ENCODE measurements at regions not wholly inside any gene's neighbourhood (a gene's known extent, or its start where the extent isn't known, plus 50 kb on each side); places are given as distances from the start of the nearest gene placed in this dataset.

DNA sequence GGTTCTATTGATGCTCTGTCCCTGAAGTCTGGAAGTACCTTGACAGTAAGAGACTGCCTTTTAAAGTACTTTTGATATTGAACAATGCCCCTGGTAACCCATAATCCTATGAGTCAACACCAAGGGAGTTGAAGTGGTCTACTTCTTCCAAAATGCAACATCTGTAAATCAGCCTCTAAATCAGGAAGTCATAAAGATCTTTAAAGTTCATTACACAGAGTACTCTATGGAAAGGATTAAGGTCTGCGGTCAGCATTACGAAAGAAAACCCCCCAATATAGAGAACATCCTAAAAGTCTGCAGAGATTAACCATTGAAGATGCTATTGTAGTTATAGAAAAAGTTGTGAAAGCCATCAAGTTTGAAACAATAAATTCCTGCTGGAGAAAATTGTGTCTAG is 52.7 kb upstream of the CMC1 start:
- no peak overlapping the region for H3K4me2 ChIP-seq (ENCODE audit: insufficient read depth, low read length, poor library complexity, severe bottlenecking)
- no CpG with 5 or more reads among the region's 2 CpGs for whole genome bisulfite sequencing, 2 donors (ENCODE audit: extremely low coverage in 2 of 2, insufficient read length in 2 of 2, insufficient replicate concordance in 1 of 2)
- no peaks in the 10 kb centered on the region for H3K36me3 ChIP-seq (replicated peaks in 1 of 2; ENCODE audit: control insufficient read depth in 2 of 2, insufficient read depth in 2 of 2, low read length in 2 of 2)

DNA sequence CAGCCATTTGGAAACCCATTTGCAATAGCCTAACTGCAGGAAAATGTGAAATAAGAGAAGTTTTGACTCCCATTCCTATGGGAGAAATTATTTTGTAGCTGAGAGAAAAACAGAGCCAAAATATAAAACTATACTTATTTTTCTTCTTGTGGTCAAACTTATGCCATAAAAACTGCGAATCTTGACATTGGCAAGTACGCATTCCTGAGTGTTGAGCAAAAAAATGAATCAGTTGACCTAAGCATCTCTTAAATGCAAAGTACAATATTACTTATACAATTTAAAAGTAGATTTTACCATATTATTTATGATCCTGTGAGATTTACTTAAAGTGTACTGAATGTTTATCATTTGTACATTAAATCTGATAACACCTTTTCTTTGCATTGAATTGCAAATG is 50.1 kb upstream of the CMC1 start:
- no peaks in the 10 kb centered on the region for H3K79me1 ChIP-seq (ENCODE audit: low read depth, low read length)
- H4K8ac ChIP-seq (ENCODE audit: low read depth, low read length): no peak overlapping the region
- no peak for DNase-seq (ENCODE audit: low spot score)
- H3K18ac ChIP-seq (ENCODE audit: low read length): no peak overlapping the region
- H2BK120ac ChIP-seq (ENCODE audit: low read depth, low read length): no peak overlapping the region
- H3K4me3 ChIP-seq (ENCODE audit: low read length in 2 of 2): no peak overlapping the region
- no peak overlapping the region for H2AFZ ChIP-seq (ENCODE audit: low read length)
- WGBS, 2 donors (ENCODE audit: extremely low coverage in 2 of 2, insufficient read length in 2 of 2, insufficient replicate concordance in 1 of 2): no CpG with 5 or more reads among the region's 2 CpGs
- H2AK5ac ChIP-seq (ENCODE audit: low read depth, low read length): no peak overlapping the region
- no peaks in the 10 kb centered on the region for H3K36me3 ChIP-seq (replicated peaks in 1 of 2; ENCODE audit: control insufficient read depth in 2 of 2, insufficient read depth in 2 of 2, low read length in 2 of 2)
- no peak overlapping the region for H2BK15ac ChIP-seq (ENCODE audit: low read length)
- no peaks in the 10 kb centered on the region for H3K27me3 ChIP-seq (ENCODE audit: control insufficient read depth in 3 of 3, insufficient read depth in 3 of 3, low read depth in 1 of 3, low read length in 3 of 3)
- H2BK12ac ChIP-seq (ENCODE audit: low read length): no peak overlapping the region
- no peak overlapping the region for H2BK5ac ChIP-seq (ENCODE audit: low read length)
- H3K9me3 ChIP-seq (replicated peaks in 1 of 2; ENCODE audit: control insufficient read depth in 2 of 2, insufficient read depth in 1 of 2, low read depth in 1 of 2, low read length in 2 of 2): no peaks in the 10 kb centered on the region
- no peak overlapping the region for H3K9ac ChIP-seq (ENCODE audit: low read depth, low read length, poor library complexity)
- no peak overlapping the region for H3K27ac ChIP-seq (replicated peaks; ENCODE audit: low read length)
- no peaks in the 10 kb centered on the region for H3K4me1 ChIP-seq (ENCODE audit: control insufficient read depth in 2 of 2, insufficient read depth in 1 of 2, low read depth in 1 of 2, low read length in 2 of 2)
- no peak overlapping the region for H3K4ac ChIP-seq (ENCODE audit: low read length)
- H3K14ac ChIP-seq (ENCODE audit: low read length): no peak overlapping the region
- H3K23ac ChIP-seq (ENCODE audit: low read depth, low read length, poor library complexity): no peak overlapping the region
- no peak overlapping the region for H3K4me2 ChIP-seq (ENCODE audit: insufficient read depth, low read length, poor library complexity, severe bottlenecking)
- no peak overlapping the region for H4K91ac ChIP-seq (ENCODE audit: low read depth, low read length, poor library complexity)

More for the DNA sequence above, 52.7 kb upstream of the CMC1 start:
- no peaks in the 10 kb centered on the region for H3K79me1 ChIP-seq (ENCODE audit: low read depth, low read length)
- no peak overlapping the region for H3K23ac ChIP-seq (ENCODE audit: low read depth, low read length, poor library complexity)
- H3K9me3 ChIP-seq (replicated peaks in 1 of 2; ENCODE audit: control insufficient read depth in 2 of 2, insufficient read depth in 1 of 2, low read depth in 1 of 2, low read length in 2 of 2): no peaks in the 10 kb centered on the region
- H2BK12ac ChIP-seq (ENCODE audit: low read length): no peak overlapping the region
- no peak overlapping the region for H3K14ac ChIP-seq (ENCODE audit: low read length)
- no peak overlapping the region for H2BK120ac ChIP-seq (ENCODE audit: low read depth, low read length)
- H3K4me3 ChIP-seq (ENCODE audit: low read length in 2 of 2): no peak overlapping the region
- H4K91ac ChIP-seq (ENCODE audit: low read depth, low read length, poor library complexity): no peak overlapping the region
- H3K4ac ChIP-seq (ENCODE audit: low read length): no peak overlapping the region
- no peak overlapping the region for H4K8ac ChIP-seq (ENCODE audit: low read depth, low read length)
- H3K4me1 ChIP-seq (ENCODE audit: control insufficient read depth in 2 of 2, insufficient read depth in 1 of 2, low read depth in 1 of 2, low read length in 2 of 2): no peaks in the 10 kb centered on the region
- H3K27ac ChIP-seq (replicated peaks; ENCODE audit: low read length): no peak overlapping the region
- no peak overlapping the region for H2AK5ac ChIP-seq (ENCODE audit: low read depth, low read length)
- H3K18ac ChIP-seq (ENCODE audit: low read length): no peak overlapping the region
- no peak for DNase-seq (ENCODE audit: low spot score)
- no peak overlapping the region for H2AFZ ChIP-seq (ENCODE audit: low read length)
- no peak overlapping the region for H2BK15ac ChIP-seq (ENCODE audit: low read length)
- H2BK5ac ChIP-seq (ENCODE audit: low read length): no peak overlapping the region
- H3K27me3 ChIP-seq (ENCODE audit: control insufficient read depth in 3 of 3, insufficient read depth in 3 of 3, low read depth in 1 of 3, low read length in 3 of 3): no peaks in the 10 kb centered on the region
- H3K9ac ChIP-seq (ENCODE audit: low read depth, low read length, poor library complexity): no peak overlapping the region
